ENCODE measurements at regions not wholly inside any gene's neighbourhood (a gene's known extent, or its start where the extent isn't known, plus 50 kb on each side); places are given as distances from the start of the nearest gene placed in this dataset.

GRCh38 chr10:32163071-32163761 lies 107.0 kb upstream of the KIF5B start:
- H3K27me3 Mint-ChIP-seq: peaks cover 11% of the 10 kb centered on the region
- ATAC-seq: no peak
- CTCF ChIA-PET: interaction anchor here (0.7 kb wide), 1 partner anchor 41 kb away, joined by 3 read pairs; no protein-coding TSS in a partner anchor
- H3K27ac Mint-ChIP-seq: no peak overlapping the region
- no peak for DNase-seq
- H3K9me3 Mint-ChIP-seq (ENCODE audit: low read depth): no peaks in the 10 kb centered on the region
- H3K36me3 Mint-ChIP-seq: no peaks in the 10 kb centered on the region
- H3K4me3 Mint-ChIP-seq: no peak overlapping the region
- H3K4me1 Mint-ChIP-seq: peaks cover 5% of the 10 kb centered on the region

- Mint-ChIP-seq H3K9me3 (ENCODE audit: low read depth) (no peaks in the 10 kb centered on the region), H3K4me1 (no peaks in the 10 kb centered on the region), H3K27ac (no peak overlapping the region), H3K36me3 (no peaks in the 10 kb centered on the region), H3K27me3 (peaks cover 11% of the 10 kb centered on the region), H3K4me3 (no peak overlapping the region)
- no peak for DNase-seq
- ATAC-seq: no peak
- CTCF ChIA-PET: interaction anchor here (1.0 kb wide), 1 partner anchor 11 kb away, joined by 3 read pairs; no protein-coding TSS in a partner anchor
These were observed 105.4 kb upstream of the KIF5B start for GRCh38 chr10:32161586-32161985.

- Mint-ChIP-seq H3K27ac (no peak overlapping the region), H3K4me1 (no peaks in the 10 kb centered on the region), H3K4me3 (no peak overlapping the region), H3K9me3 (ENCODE audit: low read depth) (no peaks in the 10 kb centered on the region), H3K36me3 (no peaks in the 10 kb centered on the region), H3K27me3 (peaks cover 7% of the 10 kb centered on the region)
- no peak for ATAC-seq
- no peak for DNase-seq
- CTCF ChIA-PET: no interaction called here
These were observed 104.6 kb upstream of the KIF5B start for GRCh38 chr10:32160864-32161263.

- H3K36me3 Mint-ChIP-seq: peaks cover 2% of the 10 kb centered on the region
- CTCF ChIA-PET: no interaction called here
These were observed 103.0 kb upstream of the KIF5B start for GRCh38 chr10:32159264-32159663.

GRCh38 chr10:32156031-32156495 lies 99.8 kb upstream of the KIF5B start:
- CTCF ChIA-PET: no interaction called here
- ATAC-seq: no peak
- Mint-ChIP-seq H3K4me3 (no peak overlapping the region), H3K27me3 (no peaks in the 10 kb centered on the region), H3K27ac (no peak overlapping the region), H3K9me3 (ENCODE audit: low read depth) (peaks cover 8% of the 10 kb centered on the region), H3K36me3 (peaks cover 8% of the 10 kb centered on the region), H3K4me1 (peaks cover 7% of the 10 kb centered on the region)
- DNase-seq: no peak

More at GRCh38 chr10:32159264-32159663, 103.0 kb upstream of the KIF5B start:
- Mint-ChIP-seq H3K4me3 (no peak overlapping the region), H3K9me3 (ENCODE audit: low read depth) (no peaks in the 10 kb centered on the region), H3K4me1 (no peaks in the 10 kb centered on the region), H3K27ac (no peak overlapping the region), H3K27me3 (no peaks in the 10 kb centered on the region)
- DNase-seq: no peak
- ATAC-seq: no peak

GRCh38 chr10:32155075-32155516 lies 98.9 kb upstream of the KIF5B start:
- peaks cover 8% of the 10 kb centered on the region for H3K9me3 Mint-ChIP-seq (ENCODE audit: low read depth)
- no peak for ATAC-seq
- no peak overlapping the region for H3K27ac Mint-ChIP-seq
- CTCF ChIA-PET: no interaction called here
- H3K4me3 Mint-ChIP-seq: no peak overlapping the region
- H3K27me3 Mint-ChIP-seq: no peaks in the 10 kb centered on the region
- H3K36me3 Mint-ChIP-seq: peaks cover 8% of the 10 kb centered on the region
- H3K4me1 Mint-ChIP-seq: peaks cover 17% of the 10 kb centered on the region
- DNase-seq: no peak

GRCh38 chr10:32153931-32154330 lies 97.7 kb upstream of the KIF5B start:
- CTCF ChIA-PET: no interaction called here
- H3K4me3 Mint-ChIP-seq: no peak overlapping the region
- no peak for ATAC-seq

GRCh38 chr10:32153252-32153651 lies 97.0 kb upstream of the KIF5B start:
- Mint-ChIP-seq H3K4me3 (no peak overlapping the region), H3K27ac (no peak overlapping the region), H3K4me1 (peaks cover 31% of the 10 kb centered on the region), H3K9me3 (ENCODE audit: low read depth) (peaks cover 8% of the 10 kb centered on the region), H3K27me3 (no peaks in the 10 kb centered on the region), H3K36me3 (peaks cover 8% of the 10 kb centered on the region)
- DNase-seq: no peak
- no peak for ATAC-seq
- CTCF ChIA-PET: no interaction called here

More at GRCh38 chr10:32153931-32154330, 97.7 kb upstream of the KIF5B start:
- H3K27me3 Mint-ChIP-seq: no peaks in the 10 kb centered on the region
- peaks cover 28% of the 10 kb centered on the region for H3K4me1 Mint-ChIP-seq
- DNase-seq: no peak
- H3K36me3 Mint-ChIP-seq: peaks cover 8% of the 10 kb centered on the region
- peaks cover 8% of the 10 kb centered on the region for H3K9me3 Mint-ChIP-seq (ENCODE audit: low read depth)
- no peak overlapping the region for H3K27ac Mint-ChIP-seq

- peaks cover 8% of the 10 kb centered on the region for H3K36me3 Mint-ChIP-seq
- H3K27ac Mint-ChIP-seq: no peak overlapping the region
- CTCF ChIA-PET: no interaction called here
- DNase-seq (no peak), ATAC-seq (no peak)
- no peak overlapping the region for H3K4me3 Mint-ChIP-seq
- no peaks in the 10 kb centered on the region for H3K27me3 Mint-ChIP-seq
- peaks cover 36% of the 10 kb centered on the region for H3K4me1 Mint-ChIP-seq
- peaks cover 8% of the 10 kb centered on the region for H3K9me3 Mint-ChIP-seq (ENCODE audit: low read depth)
These were observed 95.6 kb upstream of the KIF5B start for GRCh38 chr10:32151871-32152270.

- ATAC-seq (peak; percentile 38), DNase-seq (no peak)
- peaks cover 8% of the 10 kb centered on the region for H3K9me3 Mint-ChIP-seq (ENCODE audit: low read depth)
- CTCF ChIA-PET: interaction anchor here (0.6 to 1.0 kb wide), 4 partner anchors 12 to 229 kb away, joined by 3 to 4 read pairs (median 3); no protein-coding TSS in a partner anchor
- H3K4me1 Mint-ChIP-seq: peaks cover 36% of the 10 kb centered on the region
- no peaks in the 10 kb centered on the region for H3K27me3 Mint-ChIP-seq
- H3K4me3 Mint-ChIP-seq: no peak overlapping the region
- peaks cover 8% of the 10 kb centered on the region for H3K36me3 Mint-ChIP-seq
- H3K27ac Mint-ChIP-seq: peak overlapping the region; percentile 54
These were observed 94.4 kb upstream of the KIF5B start for GRCh38 chr10:32150532-32151101.

- DNase-seq: peak; percentile 73
- peaks cover 6% of the 10 kb centered on the region for H3K36me3 Mint-ChIP-seq
- CTCF ChIA-PET: interaction anchor here (1.5 kb wide), 1 partner anchor 21 kb away, joined by 6 read pairs; no protein-coding TSS in a partner anchor
- peak overlapping the region; percentile 4 for H3K4me3 Mint-ChIP-seq
- peak; percentile 86 for ATAC-seq
- H3K27me3 Mint-ChIP-seq: no peaks in the 10 kb centered on the region
- H3K4me1 Mint-ChIP-seq: peaks cover 36% of the 10 kb centered on the region
- H3K27ac Mint-ChIP-seq: peak overlapping the region; percentile 72
- H3K9me3 Mint-ChIP-seq (ENCODE audit: low read depth): peaks cover 8% of the 10 kb centered on the region
These were observed 93.2 kb upstream of the KIF5B start for GRCh38 chr10:32149252-32149955.

- no peak for DNase-seq
- H3K27me3 Mint-ChIP-seq: no peaks in the 10 kb centered on the region
- peaks cover 6% of the 10 kb centered on the region for H3K36me3 Mint-ChIP-seq
- H3K9me3 Mint-ChIP-seq (ENCODE audit: low read depth): peaks cover 8% of the 10 kb centered on the region
- peak overlapping the region; percentile 72 for H3K27ac Mint-ChIP-seq
- no peak overlapping the region for H3K4me3 Mint-ChIP-seq
- peaks cover 36% of the 10 kb centered on the region for H3K4me1 Mint-ChIP-seq
- CTCF ChIA-PET: interaction anchor here (1.5 kb wide), 1 partner anchor 21 kb away, joined by 6 read pairs; no protein-coding TSS in a partner anchor
- peak; percentile 38 for ATAC-seq
These were observed 92.6 kb upstream of the KIF5B start for GRCh38 chr10:32148864-32149251.

GRCh38 chr10:32147730-32148129 lies 91.5 kb upstream of the KIF5B start:
- H3K36me3 Mint-ChIP-seq: peaks cover under 1% of the 10 kb centered on the region
- DNase-seq (no peak), ATAC-seq (no peak)
- no peaks in the 10 kb centered on the region for H3K27me3 Mint-ChIP-seq
- CTCF ChIA-PET: interaction anchor here (0.6 kb wide), 1 partner anchor 1006 kb away, joined by 3 read pairs; no protein-coding TSS in a partner anchor
- peaks cover under 1% of the 10 kb centered on the region for H3K9me3 Mint-ChIP-seq (ENCODE audit: low read depth)
- no peak overlapping the region for H3K27ac Mint-ChIP-seq
- no peak overlapping the region for H3K4me3 Mint-ChIP-seq
- peaks cover 34% of the 10 kb centered on the region for H3K4me1 Mint-ChIP-seq
